ENCODE measurements at regions not wholly inside any gene's neighbourhood (a gene's known extent, or its start where the extent isn't known, plus 50 kb on each side); places are given as distances from the start of the nearest gene placed in this dataset.

DNA sequence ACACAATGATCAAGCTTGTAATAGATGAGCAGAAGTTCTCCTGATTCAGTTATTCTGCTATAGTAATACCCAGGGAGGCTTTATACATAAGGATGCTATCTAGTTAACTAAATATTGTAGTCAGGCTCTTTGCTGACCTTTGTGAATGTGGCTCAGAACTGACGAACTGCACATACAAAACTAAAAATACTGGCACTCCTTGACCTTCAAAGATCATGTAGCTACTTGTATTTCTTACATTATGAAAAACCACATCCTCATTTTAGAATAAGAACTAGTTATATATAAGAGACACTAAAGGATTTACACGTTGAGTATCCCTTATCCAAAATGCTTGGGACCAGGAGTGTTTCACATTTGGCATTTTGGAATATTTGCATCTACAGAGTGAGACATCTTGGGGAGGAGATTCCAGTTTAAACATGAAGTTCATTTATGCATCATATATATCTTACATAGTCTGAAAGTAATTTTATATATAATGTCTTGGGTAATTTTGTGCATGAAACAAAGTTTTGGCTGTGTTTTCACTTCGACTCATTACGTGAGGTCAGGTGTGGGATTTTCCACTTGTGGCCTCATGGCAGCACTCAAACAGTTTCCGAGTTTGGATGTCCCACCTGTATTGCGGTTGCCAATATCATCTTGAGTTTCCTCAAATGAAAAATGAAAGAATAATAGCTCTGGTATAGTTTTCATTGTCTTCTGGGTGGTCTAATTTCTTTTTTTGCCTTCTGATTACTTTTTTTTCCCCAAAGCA is 58.4 kb upstream of the FBXL7 start:
- TF ChIP-seq, protein P1, sequence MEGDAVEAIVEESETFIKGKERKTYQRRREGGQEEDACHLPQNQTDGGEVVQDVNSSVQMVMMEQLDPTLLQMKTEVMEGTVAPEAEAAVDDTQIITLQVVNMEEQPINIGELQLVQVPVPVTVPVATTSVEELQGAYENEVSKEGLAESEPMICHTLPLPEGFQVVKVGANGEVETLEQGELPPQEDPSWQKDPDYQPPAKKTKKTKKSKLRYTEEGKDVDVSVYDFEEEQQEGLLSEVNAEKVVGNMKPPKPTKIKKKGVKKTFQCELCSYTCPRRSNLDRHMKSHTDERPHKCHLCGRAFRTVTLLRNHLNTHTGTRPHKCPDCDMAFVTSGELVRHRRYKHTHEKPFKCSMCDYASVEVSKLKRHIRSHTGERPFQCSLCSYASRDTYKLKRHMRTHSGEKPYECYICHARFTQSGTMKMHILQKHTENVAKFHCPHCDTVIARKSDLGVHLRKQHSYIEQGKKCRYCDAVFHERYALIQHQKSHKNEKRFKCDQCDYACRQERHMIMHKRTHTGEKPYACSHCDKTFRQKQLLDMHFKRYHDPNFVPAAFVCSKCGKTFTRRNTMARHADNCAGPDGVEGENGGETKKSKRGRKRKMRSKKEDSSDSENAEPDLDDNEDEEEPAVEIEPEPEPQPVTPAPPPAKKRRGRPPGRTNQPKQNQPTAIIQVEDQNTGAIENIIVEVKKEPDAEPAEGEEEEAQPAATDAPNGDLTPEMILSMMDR (IDR thresholded peaks at IDR 0.05): no peak
- no peak for TF ChIP-seq POLR2AphosphoS5 (IDR thresholded peaks at IDR 0.05)

All from upper lobe of left lung (tissue), 4 donors.